SK-N-DZ (cell line): ENCODE measurements at regions not wholly inside any gene's neighbourhood (a gene's known extent, or its start where the extent isn't known, plus 50 kb on each side); places are given as distances from the start of the nearest gene placed in this dataset.

Experiments
- DNase-seq: peaks from one replicate; pipeline ENCODE4 v3.0.0-alpha.2; 2015; ENCODE audit warnings: low spot score

GRCh38 chr10:45197816-45198485 is 117.5 kb downstream of the OR13A1 start:
- DNase-seq, result no peak

GRCh38 chr10:45198486-45199204 is 116.8 kb downstream of the OR13A1 start:
- DNase-seq, result no peak

- DNase-seq, result no peak
Measured at GRCh38 chr10:45199205-45199740, 116.1 kb downstream of the OR13A1 start.

- DNase-seq, result no peak
Measured at GRCh38 chr10:45201271-45201670, 114.1 kb downstream of the OR13A1 start.

GRCh38 chr10:45202242-45202641 is 113.2 kb downstream of the OR13A1 start:
- DNase-seq, result no peak

GRCh38 chr10:45204954-45205775 is 110.2 kb downstream of the OR13A1 start:
- no peak for DNase-seq

- DNase-seq, result no peak
Measured at GRCh38 chr10:45209888-45210287, 105.5 kb downstream of the OR13A1 start.

GRCh38 chr10:45211576-45211975 is 103.8 kb downstream of the OR13A1 start:
- DNase-seq, result no peak

- DNase-seq, result no peak
Measured at GRCh38 chr10:45219416-45219815, 96.0 kb downstream of the OR13A1 start.

- DNase-seq, result no peak
Measured at GRCh38 chr10:45220931-45221330, 94.5 kb downstream of the OR13A1 start.

- DNase-seq, result no peak
Measured at GRCh38 chr10:45224219-45224841, 91.1 kb downstream of the OR13A1 start.

GRCh38 chr10:45227042-45227441 is 88.4 kb downstream of the OR13A1 start:
- no peak for DNase-seq

GRCh38 chr10:45227456-45227855 is 88.0 kb downstream of the OR13A1 start:
- DNase-seq, result no peak

- DNase-seq, result no peak
Measured at GRCh38 chr10:45229823-45230222, 85.6 kb downstream of the OR13A1 start.

- peak; percentile 71 for DNase-seq
Measured at GRCh38 chr10:45235260-45235769, 80.1 kb downstream of the OR13A1 start.

GRCh38 chr10:45235798-45236220 is 79.6 kb downstream of the OR13A1 start:
- DNase-seq, result no peak

GRCh38 chr10:45238896-45239295 is 76.5 kb downstream of the OR13A1 start:
- DNase-seq, result no peak

- no peak for DNase-seq
Measured at GRCh38 chr10:45239642-45240041, 75.8 kb downstream of the OR13A1 start.

- DNase-seq, result no peak
Measured at GRCh38 chr10:45241865-45242520, 73.4 kb downstream of the OR13A1 start.

GRCh38 chr10:45243261-45243660 is 72.1 kb downstream of the OR13A1 start:
- DNase-seq, result no peak

GRCh38 chr10:45246522-45246921 is 68.9 kb downstream of the OR13A1 start:
- DNase-seq, result no peak
